ENCODE measurements at regions not wholly inside any gene's neighbourhood (a gene's known extent, or its start where the extent isn't known, plus 50 kb on each side); places are given as distances from the start of the nearest gene placed in this dataset.

- TF ChIP-seq ZNF274 (IDR thresholded peaks at IDR 0.05; ENCODE audit: low read depth, low read length) (no peak), YY1 (IDR thresholded peaks at IDR 0.05; ENCODE audit: insufficient read depth, insufficient read length) (no peak)
These were observed 217.4 kb upstream of the FAM83B start for GRCh38 chr6:54629131-54629530.

Measured in NT2/D1 (cell line).